Activated CD8-positive, alpha-beta memory T cell treated with anti-CD3 and anti-CD28 coated beads, Interleukin-2, amount 50 U/mL, for 1 hour (primary cell): ENCODE measurements at regions not wholly inside any gene's neighbourhood (a gene's known extent, or its start where the extent isn't known, plus 50 kb on each side); places are given as distances from the start of the nearest gene placed in this dataset.

ENCODE experiments used
- DNase-seq: peaks from one replicate; pipeline ENCODE4 v3.0.0-alpha.2; 2020; ENCODE audit errors: extremely low read depth

DNA sequence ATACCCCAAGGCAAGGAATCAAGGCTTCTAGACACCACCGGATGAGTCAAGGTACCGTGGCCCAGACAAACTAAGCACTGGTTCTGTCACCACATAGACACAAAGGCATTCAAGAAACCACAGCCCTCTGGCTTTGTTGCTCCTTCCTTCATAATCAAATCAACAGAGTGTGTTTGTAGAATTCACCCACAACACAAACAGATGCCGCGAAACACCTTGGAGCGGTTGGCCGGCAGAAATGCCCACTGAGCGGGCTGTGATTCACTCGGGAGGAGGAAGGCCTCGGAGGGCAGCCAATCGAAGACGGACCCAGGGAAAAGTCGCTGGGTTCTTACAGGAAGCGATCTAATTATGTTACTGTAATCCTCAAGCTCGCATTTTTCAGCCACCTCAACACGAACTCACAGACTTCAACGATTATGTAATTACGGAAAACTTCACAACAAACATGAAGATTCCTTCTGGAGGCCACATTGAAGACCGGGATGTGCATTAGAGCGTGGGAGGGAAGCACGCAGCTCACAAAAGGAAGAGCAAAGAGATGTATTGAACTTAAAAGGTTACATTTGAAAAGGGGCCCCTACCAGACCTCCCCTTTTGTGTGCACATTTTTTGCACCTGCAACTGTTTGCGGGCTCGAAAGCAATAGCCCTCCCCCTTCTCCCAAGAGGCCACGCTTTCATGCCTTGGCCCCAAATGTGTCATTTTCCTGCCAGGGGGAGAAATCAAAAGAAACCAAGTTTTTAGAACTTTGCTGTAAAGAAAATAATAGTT lies 184.7 kb upstream of the PREP start:
- no peak for DNase-seq

DNA sequence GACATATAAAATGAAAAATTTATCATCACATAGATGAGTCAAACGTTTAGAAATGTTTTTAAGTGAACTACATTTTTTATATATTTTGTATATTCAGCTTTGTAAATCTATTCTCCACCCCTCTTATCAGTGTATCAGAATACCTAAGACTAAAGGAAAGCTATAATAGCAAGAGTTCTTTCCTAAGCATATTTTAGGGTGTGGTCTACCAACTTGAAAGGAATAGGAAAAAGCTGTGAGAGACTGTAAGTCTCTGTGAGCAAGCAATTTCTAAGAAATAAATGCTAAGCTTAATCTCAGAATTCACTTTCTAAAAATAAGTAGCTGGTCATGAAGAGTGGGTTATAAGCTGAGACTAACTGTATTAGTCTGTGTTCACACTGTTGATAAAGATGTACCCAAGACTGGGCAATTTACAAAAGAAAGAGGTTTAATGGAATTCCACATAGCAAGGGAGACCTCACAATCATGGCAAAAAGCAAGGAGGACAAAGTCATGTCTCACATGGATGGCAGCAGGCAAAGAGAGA lies 175.4 kb upstream of the PREP start:
- no peak for DNase-seq

DNA sequence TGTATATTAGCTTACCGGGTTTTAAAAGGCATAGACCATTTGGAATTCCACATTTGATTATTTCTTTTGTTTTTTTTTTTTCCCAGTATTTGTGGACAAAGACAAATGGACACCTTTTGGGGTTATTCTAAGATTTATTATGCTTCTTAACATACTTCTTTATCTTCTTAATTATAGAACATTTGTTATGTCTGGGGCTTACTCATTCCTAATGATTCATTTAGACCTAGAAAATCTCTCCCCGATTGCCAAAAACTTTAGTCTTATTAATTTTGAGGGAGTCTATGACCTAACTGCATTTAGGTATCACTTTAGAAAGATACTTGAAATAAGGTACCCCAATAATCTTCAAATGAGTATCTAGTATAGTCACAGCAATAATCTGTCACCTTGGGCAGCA lies 170.7 kb upstream of the PREP start:
- DNase-seq: no peak

DNA sequence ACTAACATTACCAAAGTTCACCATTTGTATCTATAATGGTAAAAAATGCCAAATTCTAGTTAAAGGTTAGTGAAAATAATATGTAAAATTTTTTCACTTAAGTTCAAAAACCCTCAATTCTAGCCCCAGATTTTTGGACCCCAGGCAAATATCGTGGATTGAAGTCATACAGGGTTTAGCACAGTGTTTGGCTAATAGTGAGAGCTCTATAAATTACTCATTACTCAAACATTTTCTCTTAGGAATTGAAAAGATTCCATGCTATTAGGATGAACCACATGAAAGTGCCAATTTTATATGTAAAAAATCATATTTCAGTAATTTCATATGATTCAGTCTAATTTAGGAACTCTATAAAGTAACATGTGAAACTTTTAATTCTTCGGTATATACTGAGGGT lies 170.3 kb upstream of the PREP start:
- no peak for DNase-seq

DNA sequence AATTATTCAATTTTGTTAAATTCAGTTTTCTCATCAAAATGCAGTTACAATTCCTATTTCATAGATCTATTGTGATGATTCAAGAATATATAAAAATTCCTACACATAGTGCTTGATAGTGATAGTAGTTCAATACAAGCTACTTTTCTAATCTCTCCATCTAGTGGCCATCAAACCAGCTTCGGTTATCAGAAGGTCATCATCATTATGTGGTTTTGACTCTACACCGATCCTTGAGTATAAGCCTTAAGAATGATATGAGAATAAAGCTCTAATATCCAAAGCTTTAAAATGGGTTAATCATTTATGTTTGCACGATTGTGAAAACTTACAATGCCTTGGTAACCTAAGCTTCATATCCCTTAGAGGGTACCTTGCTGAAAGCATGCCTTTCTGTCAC lies 167.5 kb upstream of the PREP start:
- DNase-seq: no peak

DNA sequence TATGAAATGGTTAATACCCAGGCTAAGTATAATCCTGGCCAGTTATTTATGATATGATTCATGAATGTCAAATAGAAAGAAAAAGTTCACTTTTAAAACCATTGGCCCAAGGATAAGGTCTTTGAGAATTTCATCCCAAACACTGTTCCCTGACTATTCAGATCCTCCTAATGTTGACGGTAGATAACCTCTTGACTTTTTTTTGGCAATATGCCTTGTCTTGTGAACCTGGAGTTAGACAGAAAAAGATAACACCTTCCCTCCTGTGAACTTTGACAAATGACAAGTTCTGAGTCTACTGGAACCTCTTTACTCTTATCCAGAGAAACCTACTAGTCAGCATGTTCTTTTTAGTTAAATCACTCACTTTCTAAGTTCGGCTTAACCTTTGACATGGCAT lies 166.8 kb upstream of the PREP start:
- DNase-seq: no peak

DNA sequence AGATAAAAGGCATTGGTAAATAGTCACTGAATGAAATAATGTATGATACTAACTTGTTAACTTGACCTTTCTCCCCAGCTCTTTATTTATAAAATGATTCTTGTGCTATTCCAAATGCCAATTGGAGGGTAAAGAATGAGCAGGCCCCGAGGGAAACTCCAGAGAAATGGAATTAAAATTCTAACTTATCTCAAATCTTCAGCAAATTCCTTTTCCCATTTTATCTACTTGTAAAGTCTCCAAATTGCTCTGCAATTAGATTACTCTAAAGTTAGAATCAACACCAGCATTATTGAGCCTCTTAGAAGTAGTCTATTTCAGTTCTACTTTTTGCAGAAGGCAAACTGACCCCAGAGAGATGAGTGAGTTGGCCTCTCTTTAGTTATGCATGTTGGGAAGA lies 165.9 kb upstream of the PREP start:
- no peak for DNase-seq

DNA sequence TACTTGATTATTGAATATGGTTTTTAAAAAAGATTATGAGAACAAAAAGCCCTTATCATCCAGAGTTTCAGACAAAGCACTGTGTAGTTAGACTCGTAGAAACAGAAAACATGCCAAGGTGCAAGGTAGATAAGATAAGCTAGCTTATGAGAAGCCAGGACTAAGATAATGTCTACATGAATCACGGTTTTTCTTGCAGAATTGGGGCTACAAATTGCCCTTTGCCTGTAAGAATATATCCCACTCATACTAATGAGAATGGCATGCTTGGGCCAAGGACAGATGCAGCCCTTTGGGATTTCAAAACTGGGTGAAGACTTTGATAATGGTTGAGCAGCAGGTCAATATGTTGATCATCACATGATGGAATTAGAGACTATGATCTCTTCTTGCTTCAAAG lies 165.3 kb upstream of the PREP start:
- DNase-seq: no peak

DNA sequence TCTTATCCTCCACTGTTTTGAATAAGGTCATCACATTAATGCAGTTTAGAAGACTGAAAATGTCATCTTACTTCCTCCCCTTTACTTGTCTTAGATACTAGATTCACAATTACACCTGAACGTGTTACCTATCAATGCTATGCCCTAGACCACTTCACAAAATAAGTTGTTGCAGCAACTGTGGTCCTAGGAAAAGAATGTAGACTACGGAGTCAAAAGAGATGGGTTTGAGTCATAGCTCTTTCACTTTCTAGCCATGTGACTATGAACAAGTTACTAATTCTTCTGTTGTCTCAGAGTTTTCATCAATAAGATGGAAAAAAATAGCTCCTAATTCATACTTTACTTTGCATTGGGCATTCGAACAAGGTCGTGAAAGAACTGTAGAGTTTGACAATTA lies 164.3 kb upstream of the PREP start:
- DNase-seq: no peak

DNA sequence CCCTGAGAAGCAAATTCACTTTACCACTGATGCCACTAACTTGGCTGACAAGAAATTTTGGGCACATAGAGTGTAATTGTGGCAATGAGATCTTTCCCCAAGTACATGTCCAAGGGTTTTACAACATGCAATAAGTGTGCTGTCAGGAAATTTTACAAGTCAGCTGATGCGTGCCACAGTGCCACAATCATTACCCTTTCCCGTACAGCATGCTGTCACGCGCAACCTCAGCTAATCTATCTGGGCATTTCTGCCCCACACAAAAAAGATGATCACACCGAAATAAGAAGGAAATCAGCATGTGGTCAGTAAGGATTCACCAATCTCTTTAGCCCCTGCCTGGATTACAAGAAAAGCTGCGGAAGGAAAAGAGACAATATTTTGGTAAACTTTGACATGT lies 163.6 kb upstream of the PREP start:
- DNase-seq: no peak

DNA sequence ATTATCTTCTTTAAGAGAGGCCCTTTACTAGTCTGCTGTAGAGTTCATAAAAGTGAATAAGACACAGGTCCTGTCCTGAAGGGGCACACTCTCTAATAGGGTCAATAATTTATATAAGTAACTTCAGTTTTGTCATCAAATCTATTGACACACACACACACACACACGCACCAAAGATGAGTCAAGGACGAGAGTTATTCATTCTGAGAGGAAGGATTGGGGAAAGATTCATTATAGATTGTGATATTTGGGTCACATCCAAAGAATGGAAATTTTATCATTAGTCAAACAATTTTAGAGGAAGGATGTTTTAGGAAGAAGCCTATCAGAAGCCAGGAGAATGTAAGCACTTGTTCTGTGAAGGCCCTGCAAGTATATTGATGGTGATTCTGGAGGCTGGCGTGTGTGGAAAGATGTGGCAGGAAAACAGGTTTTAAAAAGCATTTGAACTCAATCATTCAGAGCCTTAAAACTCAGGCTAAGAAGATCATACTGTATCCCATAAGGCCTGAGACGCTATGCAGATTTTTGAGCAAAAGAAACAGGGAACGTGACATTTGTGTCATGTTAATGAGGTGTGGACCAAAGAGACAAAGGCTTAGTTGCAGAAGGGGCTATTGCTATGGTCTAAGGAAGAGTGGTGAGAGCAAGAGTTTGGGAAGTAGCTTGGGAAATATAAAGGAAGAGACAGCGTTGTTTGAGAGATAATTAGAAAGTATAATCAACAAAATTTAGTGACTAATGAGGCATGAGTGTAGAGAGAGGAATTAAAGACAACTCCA lies 161.4 kb upstream of the PREP start:
- no peak for DNase-seq

DNA sequence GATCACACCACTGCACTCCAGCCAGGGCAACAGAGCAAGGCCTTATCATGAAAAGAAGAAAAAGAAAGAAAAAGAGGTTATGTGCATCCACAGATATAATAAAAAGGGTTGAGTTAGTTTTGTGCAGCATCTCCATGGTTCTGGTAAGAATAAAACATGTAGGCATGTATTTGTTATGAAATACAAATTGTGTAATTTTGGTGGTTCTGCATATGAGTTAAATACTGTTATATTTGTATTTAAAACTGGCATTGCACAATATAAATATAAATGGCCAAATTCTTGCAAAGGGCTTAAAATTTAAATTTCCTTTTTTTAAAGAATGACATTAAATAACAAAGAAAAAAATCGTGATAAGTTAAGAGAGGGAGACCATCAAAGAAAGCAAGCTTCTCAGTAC lies 159.1 kb upstream of the PREP start:
- no peak for DNase-seq

DNA sequence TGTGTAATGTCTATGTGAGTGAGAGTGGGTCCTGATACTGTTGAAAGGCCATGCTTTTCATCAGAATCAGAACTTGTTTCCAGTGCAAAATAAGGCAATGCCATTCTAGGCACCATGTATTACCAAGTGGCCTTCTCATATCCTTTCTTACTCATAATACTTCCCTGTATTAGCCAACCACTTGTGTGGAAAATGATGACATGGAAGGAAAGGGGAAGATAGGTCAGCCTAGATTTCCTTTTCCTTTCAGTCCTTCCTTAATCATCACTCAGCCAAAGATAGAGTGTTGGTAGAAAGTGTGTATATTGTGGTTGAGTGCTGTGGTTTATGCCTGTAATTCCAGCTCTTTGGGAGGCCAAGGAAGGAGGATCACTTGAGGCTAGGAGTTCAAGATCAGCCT lies 158.6 kb upstream of the PREP start:
- DNase-seq: no peak

DNA sequence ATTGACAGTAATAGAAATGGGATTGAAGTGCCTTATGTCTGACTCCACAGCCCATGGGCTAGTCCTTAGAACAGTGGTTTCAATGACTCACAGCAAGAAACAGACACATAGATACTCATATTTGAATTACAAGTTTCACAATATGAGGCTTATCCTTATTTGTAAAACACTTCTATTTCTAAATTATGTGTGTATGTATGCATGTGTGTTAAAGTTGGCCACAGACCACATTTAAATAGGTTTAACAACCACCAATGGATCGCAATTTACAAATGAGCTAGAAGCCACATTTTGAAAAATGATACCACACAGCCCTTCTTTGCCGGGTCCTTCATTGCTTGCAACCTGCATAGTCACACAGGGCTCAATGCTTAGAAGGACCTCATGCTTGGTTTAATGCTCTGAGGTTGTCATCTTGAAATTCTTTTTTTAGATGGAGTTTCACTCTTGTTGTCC lies 157.8 kb upstream of the PREP start:
- no peak for DNase-seq

DNA sequence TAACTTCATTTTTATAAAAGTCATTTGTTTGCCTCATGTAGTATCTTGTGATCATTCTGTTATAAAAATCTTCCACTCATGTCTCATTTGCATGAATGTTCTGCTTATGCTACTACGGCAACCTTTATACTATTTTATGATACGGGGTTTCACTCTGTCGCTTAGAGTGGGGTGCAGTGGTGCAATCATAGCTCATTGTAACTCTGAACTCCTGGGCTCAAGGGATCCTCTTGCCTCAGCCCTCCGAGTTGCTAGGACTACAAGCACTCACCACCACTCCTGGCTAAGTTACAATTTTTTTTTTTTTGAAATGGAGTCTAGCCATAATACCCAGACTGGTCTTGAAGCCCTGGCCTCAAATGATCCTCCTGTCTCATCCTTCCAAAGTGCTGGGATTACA lies 154.4 kb upstream of the PREP start:
- DNase-seq: no peak

DNA sequence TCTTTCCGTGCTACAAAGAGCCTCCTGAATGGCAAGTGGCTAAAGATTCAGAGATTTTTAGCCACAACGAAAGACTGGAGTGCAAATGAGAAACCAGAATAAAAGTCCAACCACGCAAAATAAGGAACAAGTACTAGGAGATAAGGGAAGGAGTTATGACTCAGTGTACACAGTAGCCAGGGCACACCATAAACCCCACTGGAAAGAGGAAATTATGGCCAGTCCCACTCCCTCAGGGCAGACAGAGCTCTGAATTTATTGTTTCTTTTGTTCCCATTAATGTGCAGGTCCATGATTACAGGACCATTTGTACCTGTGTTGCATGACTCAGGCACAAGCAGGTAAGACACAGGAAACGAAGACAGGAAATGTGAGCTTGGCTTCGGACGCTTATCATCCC lies 150.3 kb upstream of the PREP start:
- DNase-seq: no peak

DNA sequence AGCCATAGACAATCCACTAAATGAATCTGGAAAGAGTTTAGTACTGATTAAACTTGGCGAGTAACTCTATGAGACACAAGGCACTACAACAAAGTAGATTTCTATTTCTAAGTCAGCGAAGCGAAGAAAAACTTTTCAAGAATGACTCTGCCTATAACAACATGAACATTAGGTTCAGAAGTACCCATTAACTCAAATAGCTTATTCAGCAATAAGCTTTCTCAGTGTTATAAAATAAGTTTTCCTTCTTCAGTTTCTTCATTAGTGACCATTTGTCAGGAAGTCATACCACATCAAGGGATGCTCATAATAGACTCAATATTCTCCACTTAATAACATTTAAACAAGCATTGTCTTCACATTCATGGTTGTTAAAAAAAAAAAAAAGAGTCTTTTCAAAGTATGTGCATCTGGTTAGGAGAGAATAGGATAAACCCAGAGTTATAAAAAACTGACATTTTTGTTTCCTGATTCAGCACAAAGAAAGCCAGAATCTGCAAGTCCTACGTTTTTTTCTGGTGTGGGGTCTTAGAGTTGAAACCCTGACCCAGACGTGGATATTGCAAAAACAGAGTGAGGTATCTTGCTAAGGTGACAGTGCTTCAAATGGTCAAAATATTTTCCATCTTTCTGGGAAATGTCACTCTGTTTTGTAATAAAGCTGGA lies 148.2 kb upstream of the PREP start:
- DNase-seq: no peak

DNA sequence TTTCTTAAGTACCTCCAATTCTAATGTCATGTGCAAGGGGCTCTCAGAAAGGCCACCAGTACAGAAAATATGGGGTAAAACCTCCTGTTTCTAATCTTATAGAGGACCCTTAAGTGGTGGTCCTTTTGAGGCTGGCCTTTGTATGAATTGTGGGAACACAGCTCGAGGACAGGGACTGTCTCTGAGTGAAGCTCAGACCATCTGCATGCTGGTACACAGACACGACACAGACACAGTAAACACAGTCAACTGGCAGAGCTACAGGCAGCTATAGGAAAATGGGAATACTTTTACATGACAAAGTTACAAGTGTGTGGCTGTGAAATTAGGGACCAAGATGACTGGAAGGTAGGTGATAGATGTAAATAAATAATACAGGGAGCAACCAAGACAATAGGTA lies 143.9 kb upstream of the PREP start:
- DNase-seq: no peak

DNA sequence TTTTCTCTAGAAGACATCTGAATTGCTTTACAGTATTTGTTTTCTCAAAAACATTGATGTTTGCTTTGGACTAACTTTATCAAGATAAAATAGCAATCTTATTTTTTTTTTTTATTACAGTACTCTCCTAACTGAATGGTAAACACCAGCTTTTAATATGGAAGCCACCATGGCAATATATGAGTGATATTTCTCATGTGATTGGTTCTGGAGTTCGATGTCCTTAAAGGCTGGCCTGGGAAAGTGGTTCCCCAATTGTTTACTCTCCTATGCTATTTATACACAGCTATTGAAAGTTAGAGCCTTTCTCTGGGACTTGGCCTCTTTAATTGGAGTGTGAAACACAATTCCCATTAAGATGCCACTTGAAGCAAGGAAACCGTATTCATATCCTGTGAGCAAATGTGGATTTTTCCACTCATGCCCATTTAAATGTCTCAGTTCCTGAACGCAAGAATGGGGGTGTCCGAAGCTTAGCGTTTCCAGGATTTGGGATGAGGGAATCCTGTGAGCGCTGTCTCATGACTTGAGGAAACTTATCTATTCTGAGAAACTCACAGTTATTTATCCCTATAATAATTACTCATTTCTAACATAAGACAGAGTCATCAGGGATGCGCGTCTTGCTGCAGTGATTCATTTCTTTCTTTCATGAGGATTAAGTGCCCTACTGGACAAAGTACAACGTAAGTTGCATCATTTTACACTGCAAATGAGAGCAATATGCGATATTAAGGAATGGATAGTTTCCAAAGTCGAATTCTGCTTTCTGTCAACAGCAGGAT lies 143.3 kb upstream of the PREP start:
- no peak for DNase-seq

DNA sequence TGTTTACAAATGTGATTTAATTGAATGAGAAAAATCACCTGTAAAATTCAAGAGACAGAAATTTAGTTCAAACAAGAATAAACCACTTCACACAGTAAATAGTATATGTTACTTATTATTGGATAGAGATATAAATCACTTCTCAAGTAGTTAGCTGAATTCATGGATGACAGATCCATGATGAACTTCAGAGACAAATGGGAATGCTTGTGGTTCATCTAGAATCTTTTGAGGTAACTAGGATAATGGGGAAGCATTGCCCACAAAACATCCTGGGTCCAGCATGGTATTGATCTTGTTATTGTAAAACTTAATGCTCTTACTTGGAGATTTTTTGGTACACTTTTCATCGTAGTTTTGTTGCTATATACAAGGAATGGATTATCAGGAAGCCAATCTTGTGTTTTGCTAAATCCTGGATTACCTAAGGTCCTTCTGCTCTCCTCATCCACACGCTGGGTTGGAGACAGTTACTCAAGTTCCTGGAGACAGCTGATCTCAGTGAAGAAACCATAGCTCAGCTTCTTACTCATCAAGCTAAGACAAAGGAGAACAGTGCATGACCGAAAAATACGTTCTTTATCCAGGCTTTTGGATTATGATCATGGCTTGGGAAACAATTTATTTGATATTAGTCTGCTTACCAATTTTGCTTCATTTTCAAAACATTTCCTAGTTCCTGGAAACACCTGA lies 142.5 kb upstream of the PREP start:
- DNase-seq: no peak

DNA sequence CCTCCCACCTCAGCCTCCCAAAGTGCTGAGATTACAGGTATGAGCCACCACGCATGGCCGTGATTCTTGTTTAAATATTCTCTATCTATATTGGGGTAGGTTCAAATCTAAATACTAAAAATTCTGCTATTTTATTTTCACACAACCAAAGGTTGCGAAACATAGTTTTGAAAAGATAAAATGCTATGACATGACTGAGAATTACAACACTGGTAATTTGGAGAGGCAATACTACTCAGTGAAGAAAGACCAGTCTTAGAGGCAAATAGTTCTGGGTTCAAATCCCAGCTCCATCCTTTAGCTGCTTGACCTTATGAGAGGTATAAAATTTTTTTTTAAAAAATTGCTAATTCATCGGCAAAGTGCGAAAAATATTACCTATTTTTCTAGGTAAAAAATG lies 137.0 kb upstream of the PREP start:
- no peak for DNase-seq
